ENCODE measurements at regions not wholly inside any gene's neighbourhood (a gene's known extent, or its start where the extent isn't known, plus 50 kb on each side); places are given as distances from the start of the nearest gene placed in this dataset.

- H3K27me3 ChIP-seq: no peaks in the 10 kb centered on the region
- intact Hi-C loops (cut with DNase I): no loop called here
- H3K27ac ChIP-seq: no peak overlapping the region
- ATAC-seq: no peak
- no peak for TF ChIP-seq CTCF (IDR thresholded peaks at IDR 0.05)
- H3K36me3 ChIP-seq: no peaks in the 10 kb centered on the region
- H3K4me3 ChIP-seq: no peak overlapping the region
- DNase-seq: no peak
- no peaks in the 10 kb centered on the region for H3K9me3 ChIP-seq
- H3K4me1 ChIP-seq: no peaks in the 10 kb centered on the region
Observed at GRCh38 chrX:143935601-143936000, 51.7 kb downstream of the UBE2NL start.

DNA sequence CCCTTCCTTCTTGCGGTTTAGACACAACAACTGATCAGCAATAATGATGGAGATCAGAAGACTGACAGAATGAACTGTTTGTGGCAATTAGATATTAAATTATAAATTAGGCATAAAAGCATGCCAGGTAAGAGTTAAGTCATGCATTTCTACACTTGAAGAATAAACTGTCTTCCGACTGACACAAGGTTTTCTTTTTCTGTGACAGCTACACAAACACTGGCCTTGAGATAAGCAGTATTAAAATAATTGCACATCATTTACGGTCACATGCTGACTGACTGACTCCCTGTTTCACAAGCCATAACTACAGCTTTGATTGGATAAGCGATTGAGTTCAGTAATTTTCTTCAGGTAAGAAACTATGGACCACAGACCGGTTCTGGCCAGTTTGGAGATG lies 56.2 kb downstream of the UBE2NL start:
- no peak overlapping the region for H3K27ac ChIP-seq
- no peak for DNase-seq

DNA sequence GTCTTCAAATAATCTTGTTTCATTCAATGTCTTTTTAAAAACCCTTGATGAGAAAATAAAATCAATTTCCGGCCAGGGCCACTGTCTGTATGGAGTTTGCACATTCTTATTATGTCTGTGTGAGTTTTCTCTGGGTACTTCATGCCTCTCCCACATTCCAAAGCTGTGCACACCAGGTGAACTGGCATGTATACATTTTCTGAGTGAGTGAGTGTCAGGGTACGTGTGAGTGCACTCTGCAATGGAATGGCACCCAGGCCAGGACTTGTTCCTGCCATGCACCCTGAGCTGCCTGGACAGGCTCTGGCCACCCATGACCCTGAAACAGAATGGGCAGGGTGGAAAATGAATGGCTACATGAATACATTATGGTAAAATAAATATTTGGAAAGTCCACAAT lies 61.3 kb downstream of the UBE2NL start:
- ATAC-seq (peak; percentile 35), DNase-seq (no peak)
- Histone ChIP-seq H3K27ac (no peak overlapping the region), H3K4me1 (no peaks in the 10 kb centered on the region), H3K4me3 (no peak overlapping the region), H3K27me3 (no peaks in the 10 kb centered on the region), H3K9me3 (no peaks in the 10 kb centered on the region), H3K36me3 (no peaks in the 10 kb centered on the region)
- intact Hi-C loops (cut with DNase I): no loop called here
- TF ChIP-seq CTCF (IDR thresholded peaks at IDR 0.05): no peak

More for the DNA sequence above, 56.2 kb downstream of the UBE2NL start:
- intact Hi-C loops (cut with DNase I): no loop called here
- Histone ChIP-seq H3K27me3 (no peaks in the 10 kb centered on the region), H3K4me3 (no peak overlapping the region), H3K9me3 (no peaks in the 10 kb centered on the region), H3K36me3 (no peaks in the 10 kb centered on the region), H3K4me1 (no peaks in the 10 kb centered on the region)
- no peak for ATAC-seq
- TF ChIP-seq CTCF (IDR thresholded peaks at IDR 0.05): no peak

DNA sequence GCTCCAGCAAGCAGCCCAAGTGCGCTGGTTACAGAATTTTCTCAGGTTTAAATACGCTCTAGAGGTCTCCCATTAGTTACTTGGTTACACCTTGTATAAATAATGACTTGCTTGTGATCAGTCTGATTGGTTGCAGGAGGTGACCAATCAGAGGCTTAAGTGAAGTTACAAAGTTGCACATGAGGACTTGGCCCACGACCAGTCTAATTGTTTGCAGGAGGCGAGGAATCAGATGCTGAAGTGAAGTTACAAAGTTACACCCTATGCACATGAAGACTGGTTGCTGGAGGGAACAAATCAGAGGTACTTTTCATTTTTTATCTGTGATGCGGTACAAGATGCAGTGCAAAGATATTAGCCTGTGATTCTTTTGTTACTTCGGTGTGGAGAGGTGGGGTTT lies 80.7 kb downstream of the UBE2NL start:
- TF ChIP-seq CTCF (IDR thresholded peaks at IDR 0.05): no peak
- DNase-seq (no peak), ATAC-seq (no peak)
- H3K27me3 ChIP-seq: no peaks in the 10 kb centered on the region
- no peaks in the 10 kb centered on the region for H3K4me1 ChIP-seq
- intact Hi-C loops (cut with DNase I): no loop called here
- H3K9me3 ChIP-seq: no peaks in the 10 kb centered on the region
- H3K27ac ChIP-seq: no peak overlapping the region
- no peak overlapping the region for H3K4me3 ChIP-seq
- no peaks in the 10 kb centered on the region for H3K36me3 ChIP-seq

DNA sequence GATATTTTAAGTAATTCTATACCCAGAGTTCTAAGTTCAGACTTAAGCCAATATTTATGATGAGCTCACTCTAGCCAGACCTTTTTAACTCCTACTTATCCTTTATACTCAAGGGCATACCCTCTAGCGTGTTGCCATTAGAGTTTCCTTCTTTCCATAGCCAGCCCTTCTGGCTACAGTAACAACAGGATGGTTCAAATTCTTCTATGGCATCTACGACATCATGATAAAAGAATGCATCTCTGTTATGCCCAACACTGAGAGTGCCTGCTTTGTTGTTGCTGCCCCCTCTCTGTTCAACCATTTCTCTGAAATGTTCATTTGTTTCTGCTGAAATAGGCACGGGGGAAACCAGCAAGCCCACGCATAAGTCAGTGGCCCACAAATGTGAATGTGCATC lies 104.5 kb downstream of the UBE2NL start:
- DNase-seq: no peak
- H3K36me3 ChIP-seq: no peaks in the 10 kb centered on the region
- no peak for TF ChIP-seq CTCF (IDR thresholded peaks at IDR 0.05)
- H3K4me3 ChIP-seq: no peak overlapping the region
- intact Hi-C loops (cut with DNase I): no loop called here
- H3K4me1 ChIP-seq: no peaks in the 10 kb centered on the region
- H3K9me3 ChIP-seq: no peaks in the 10 kb centered on the region
- no peaks in the 10 kb centered on the region for H3K27me3 ChIP-seq
- no peak for ATAC-seq
- no peak overlapping the region for H3K27ac ChIP-seq
